ENCODE measurements at regions not wholly inside any gene's neighbourhood (a gene's known extent, or its start where the extent isn't known, plus 50 kb on each side); places are given as distances from the start of the nearest gene placed in this dataset.

DNA sequence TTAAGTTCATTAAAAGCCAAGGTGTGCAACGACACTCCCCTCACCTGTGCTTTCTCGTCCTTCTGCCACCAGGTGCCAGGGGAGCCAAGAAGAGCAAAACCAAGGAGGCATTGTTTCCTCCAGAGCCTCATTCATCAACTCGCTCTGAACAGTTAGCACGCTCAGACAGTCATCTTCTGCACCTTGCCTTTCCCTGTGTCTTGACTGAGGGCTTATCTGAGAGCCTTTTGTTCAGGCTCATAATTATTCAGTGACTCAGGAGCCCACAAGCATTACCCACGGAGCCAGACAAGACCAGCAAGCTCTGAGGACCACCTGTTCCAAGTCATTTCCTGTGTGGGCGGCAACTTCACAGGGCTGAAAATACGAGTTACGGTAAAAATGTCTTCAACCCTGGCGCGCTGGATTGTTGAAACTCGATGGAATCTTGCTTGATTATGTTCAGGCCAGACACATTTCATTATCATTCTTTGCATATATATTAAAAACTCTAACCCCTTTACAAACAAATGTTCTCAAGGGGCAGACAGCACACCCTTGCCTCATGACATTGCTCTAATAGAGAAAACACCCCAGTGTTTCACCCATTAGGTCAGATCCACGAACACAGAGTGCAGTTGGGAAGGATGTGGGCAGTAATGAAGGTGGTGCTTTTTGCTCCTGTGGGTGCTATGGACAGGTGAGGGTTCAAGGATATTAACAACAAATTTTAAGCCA lies 89.7 kb upstream of the RUNX1 start:
- no peak for TF ChIP-seq YY1 (tag by site-specific recombination; IDR thresholded peaks at IDR 0.05)
- TF ChIP-seq, protein P1, sequence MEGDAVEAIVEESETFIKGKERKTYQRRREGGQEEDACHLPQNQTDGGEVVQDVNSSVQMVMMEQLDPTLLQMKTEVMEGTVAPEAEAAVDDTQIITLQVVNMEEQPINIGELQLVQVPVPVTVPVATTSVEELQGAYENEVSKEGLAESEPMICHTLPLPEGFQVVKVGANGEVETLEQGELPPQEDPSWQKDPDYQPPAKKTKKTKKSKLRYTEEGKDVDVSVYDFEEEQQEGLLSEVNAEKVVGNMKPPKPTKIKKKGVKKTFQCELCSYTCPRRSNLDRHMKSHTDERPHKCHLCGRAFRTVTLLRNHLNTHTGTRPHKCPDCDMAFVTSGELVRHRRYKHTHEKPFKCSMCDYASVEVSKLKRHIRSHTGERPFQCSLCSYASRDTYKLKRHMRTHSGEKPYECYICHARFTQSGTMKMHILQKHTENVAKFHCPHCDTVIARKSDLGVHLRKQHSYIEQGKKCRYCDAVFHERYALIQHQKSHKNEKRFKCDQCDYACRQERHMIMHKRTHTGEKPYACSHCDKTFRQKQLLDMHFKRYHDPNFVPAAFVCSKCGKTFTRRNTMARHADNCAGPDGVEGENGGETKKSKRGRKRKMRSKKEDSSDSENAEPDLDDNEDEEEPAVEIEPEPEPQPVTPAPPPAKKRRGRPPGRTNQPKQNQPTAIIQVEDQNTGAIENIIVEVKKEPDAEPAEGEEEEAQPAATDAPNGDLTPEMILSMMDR (tag by site-specific recombination; IDR thresholded peaks at IDR 0.05), result no peak
- TF ChIP-seq ZNF221 (tag by site-specific recombination; IDR thresholded peaks at IDR 0.05; ENCODE audit: borderline replicate concordance), result no peak
- no peak for TF ChIP-seq IKZF3 (tag by site-specific recombination; IDR thresholded peaks at IDR 0.05)

Measured in HEK293 (cell line).